ENCODE measurements at regions not wholly inside any gene's neighbourhood (a gene's known extent, or its start where the extent isn't known, plus 50 kb on each side); places are given as distances from the start of the nearest gene placed in this dataset.

- Mint-ChIP-seq H3K4me1 (peaks cover 71% of the 10 kb centered on the region), H3K27ac (peak overlapping the region; percentile 83), H3K4me3 (no peak overlapping the region), H3K27me3 (ENCODE audit: low read depth) (no peaks in the 10 kb centered on the region), H3K9me3 (no peaks in the 10 kb centered on the region), H3K36me3 (no peaks in the 10 kb centered on the region)
- no peak for DNase-seq (ENCODE audit: low spot score in 2 of 2, unreplicated experiment in 2 of 2)
- TF ChIP-seq CTCF (IDR thresholded peaks at IDR 0.05; ENCODE audit: unreplicated experiment), result no peak
Observed at GRCh38 chr10:29877793-29878491, 181.4 kb downstream of the JCAD start.

GRCh38 chr10:29876008-29876555, 183.3 kb downstream of the JCAD start:
- Mint-ChIP-seq H3K27ac (peak overlapping the region; percentile 83), H3K27me3 (ENCODE audit: low read depth) (no peaks in the 10 kb centered on the region), H3K36me3 (no peaks in the 10 kb centered on the region), H3K4me3 (no peak overlapping the region), H3K9me3 (no peaks in the 10 kb centered on the region), H3K4me1 (peaks cover 57% of the 10 kb centered on the region)
- no peak for DNase-seq (ENCODE audit: low spot score in 2 of 2, unreplicated experiment in 2 of 2)
- no peak for TF ChIP-seq CTCF (IDR thresholded peaks at IDR 0.05; ENCODE audit: unreplicated experiment)

- Mint-ChIP-seq H3K4me3 (no peak overlapping the region), H3K4me1 (peaks cover 59% of the 10 kb centered on the region), H3K27ac (peak overlapping the region; percentile 83), H3K9me3 (peaks cover 9% of the 10 kb centered on the region), H3K36me3 (no peaks in the 10 kb centered on the region), H3K27me3 (ENCODE audit: low read depth) (no peaks in the 10 kb centered on the region)
- DNase-seq (ENCODE audit: low spot score in 2 of 2, unreplicated experiment in 2 of 2), result no peak
- TF ChIP-seq CTCF (IDR thresholded peaks at IDR 0.05; ENCODE audit: unreplicated experiment), result no peak
Observed at GRCh38 chr10:29874606-29875269, 184.6 kb downstream of the JCAD start.

- H3K4me1 Mint-ChIP-seq, result peaks cover 67% of the 10 kb centered on the region
- no peaks in the 10 kb centered on the region for H3K27me3 Mint-ChIP-seq (ENCODE audit: low read depth)
- no peak for DNase-seq (ENCODE audit: low spot score in 2 of 2, unreplicated experiment in 2 of 2)
- no peaks in the 10 kb centered on the region for H3K36me3 Mint-ChIP-seq
- peaks cover 9% of the 10 kb centered on the region for H3K9me3 Mint-ChIP-seq
- H3K4me3 Mint-ChIP-seq, result no peak overlapping the region
- peak overlapping the region; percentile 83 for H3K27ac Mint-ChIP-seq
- TF ChIP-seq CTCF (IDR thresholded peaks at IDR 0.05; ENCODE audit: unreplicated experiment), result no peak
Observed at GRCh38 chr10:29873941-29874484, 185.4 kb downstream of the JCAD start.

- Mint-ChIP-seq H3K4me3 (no peak overlapping the region), H3K9me3 (peaks cover 9% of the 10 kb centered on the region), H3K27me3 (ENCODE audit: low read depth) (no peaks in the 10 kb centered on the region), H3K27ac (peak overlapping the region; percentile 22), H3K36me3 (no peaks in the 10 kb centered on the region), H3K4me1 (peaks cover 62% of the 10 kb centered on the region)
- DNase-seq (ENCODE audit: low spot score in 2 of 2, unreplicated experiment in 2 of 2), result no peak
- TF ChIP-seq CTCF (IDR thresholded peaks at IDR 0.05; ENCODE audit: unreplicated experiment), result no peak
Observed at GRCh38 chr10:29870522-29871044, 188.8 kb downstream of the JCAD start.

Data from mesothelial cell of epicardium (in vitro differentiated cells).